Germinal center (tissue), 1 donor: ENCODE measurements at regions not wholly inside any gene's neighbourhood (a gene's known extent, or its start where the extent isn't known, plus 50 kb on each side); places are given as distances from the start of the nearest gene placed in this dataset.
"Not testable (repeated sequence)": the region's sequence is repeated elsewhere in the genome, so short reads cannot be mapped to it uniquely, and the experiment has no call there.

ENCODE experiments used
- DNase-seq: peaks from one replicate; pipeline ENCODE4 v3.0.0; 2012; ENCODE audit warnings: mixed read lengths, low spot score

- no peak for DNase-seq
These were observed 373.6 kb upstream of the FLRT2 start for GRCh38 chr14:85156319-85156718.

GRCh38 chr14:85159726-85160125 lies 370.2 kb upstream of the FLRT2 start:
- DNase-seq = no peak

- no peak for DNase-seq
These were observed 364.9 kb upstream of the FLRT2 start for GRCh38 chr14:85165094-85165493.

GRCh38 chr14:85169381-85169780 lies 360.6 kb upstream of the FLRT2 start:
- DNase-seq = no peak

GRCh38 chr14:85172290-85172689 lies 357.7 kb upstream of the FLRT2 start:
- no peak for DNase-seq

- no peak for DNase-seq
These were observed 357.0 kb upstream of the FLRT2 start for GRCh38 chr14:85172889-85173477.

GRCh38 chr14:85175556-85175955 lies 354.4 kb upstream of the FLRT2 start:
- DNase-seq = no peak

GRCh38 chr14:85178864-85179263 lies 351.1 kb upstream of the FLRT2 start:
- DNase-seq = no peak

GRCh38 chr14:85180876-85181275 lies 349.1 kb upstream of the FLRT2 start:
- DNase-seq = no peak

GRCh38 chr14:85182282-85182681 lies 347.7 kb upstream of the FLRT2 start:
- DNase-seq = no peak

GRCh38 chr14:85186082-85186481 lies 343.9 kb upstream of the FLRT2 start:
- no peak for DNase-seq

GRCh38 chr14:85187521-85187920 lies 342.4 kb upstream of the FLRT2 start:
- no peak for DNase-seq

- DNase-seq = no peak
These were observed 341.1 kb upstream of the FLRT2 start for GRCh38 chr14:85188836-85189235.

- not testable (repeated sequence) for DNase-seq
These were observed 340.7 kb upstream of the FLRT2 start for GRCh38 chr14:85189253-85189652.

GRCh38 chr14:85190251-85190650 lies 339.7 kb upstream of the FLRT2 start:
- no peak for DNase-seq

GRCh38 chr14:85191986-85192385 lies 338.0 kb upstream of the FLRT2 start:
- no peak for DNase-seq

- no peak for DNase-seq
These were observed 334.0 kb upstream of the FLRT2 start for GRCh38 chr14:85195872-85196477.

- no peak for DNase-seq
These were observed 331.9 kb upstream of the FLRT2 start for GRCh38 chr14:85198001-85198400.

GRCh38 chr14:85205875-85206274 lies 324.1 kb upstream of the FLRT2 start:
- no peak for DNase-seq

GRCh38 chr14:85214471-85214870 lies 315.5 kb upstream of the FLRT2 start:
- no peak for DNase-seq

- no peak for DNase-seq
These were observed 312.5 kb upstream of the FLRT2 start for GRCh38 chr14:85217412-85217811.

GRCh38 chr14:85218982-85219381 lies 311.0 kb upstream of the FLRT2 start:
- DNase-seq = no peak

GRCh38 chr14:85221832-85222231 lies 308.1 kb upstream of the FLRT2 start:
- DNase-seq = no peak

GRCh38 chr14:85222341-85222740 lies 307.6 kb upstream of the FLRT2 start:
- no peak for DNase-seq
